GM10266 (cell line): ENCODE measurements at regions not wholly inside any gene's neighbourhood (a gene's known extent, or its start where the extent isn't known, plus 50 kb on each side); places are given as distances from the start of the nearest gene placed in this dataset.

Source experiments
- DNase-seq: peaks from one replicate; pipeline ENCODE4 v3.0.0; 2012; ENCODE audit errors: extremely low spot score
- CTCF ChIP-seq: IDR thresholded peaks from 2 replicates; pipeline ENCODE4 v1.5.1; 2012; ENCODE audit warnings: mild to moderate bottlenecking, low read depth; ENCODE audit not compliant: control insufficient read depth, insufficient read depth; ENCODE audit errors: missing control alignments

GRCh38 chr4:64846417-64846816 lies 437.2 kb upstream of the TECRL start:
- TF ChIP-seq CTCF: no peak
- no peak for DNase-seq

GRCh38 chr4:64829749-64830148 lies 420.5 kb upstream of the TECRL start:
- no peak for TF ChIP-seq CTCF

GRCh38 chr4:64824591-64824990 lies 415.3 kb upstream of the TECRL start:
- no peak for TF ChIP-seq CTCF
- DNase-seq: no peak

More at GRCh38 chr4:64829749-64830148, 420.5 kb upstream of the TECRL start:
- DNase-seq: no peak

- TF ChIP-seq CTCF: no peak
Observed at GRCh38 chr4:64822405-64822804, 413.2 kb upstream of the TECRL start.

GRCh38 chr4:64821219-64821976 lies 412.1 kb upstream of the TECRL start:
- no peak for TF ChIP-seq CTCF

More at GRCh38 chr4:64822405-64822804, 413.2 kb upstream of the TECRL start:
- no peak for DNase-seq

GRCh38 chr4:64814616-64815015 lies 405.4 kb upstream of the TECRL start:
- DNase-seq: no peak
- no peak for TF ChIP-seq CTCF

More at GRCh38 chr4:64821219-64821976, 412.1 kb upstream of the TECRL start:
- no peak for DNase-seq

GRCh38 chr4:64807821-64808220 lies 398.6 kb upstream of the TECRL start:
- TF ChIP-seq CTCF: no peak
- no peak for DNase-seq
